HepG2 (cell line): ENCODE measurements at regions not wholly inside any gene's neighbourhood (a gene's known extent, or its start where the extent isn't known, plus 50 kb on each side); places are given as distances from the start of the nearest gene placed in this dataset.

ENCODE experiments used
- BCLAF1 ChIP-seq: fragments of 450-650 bp; IDR thresholded peaks from 2 replicates; pipeline ENCODE4 v1.6.1; 2017; ENCODE audit warnings: mild to moderate bottlenecking
- E2F1 ChIP-seq: sonication (generic); formaldehyde crosslinking; IDR thresholded peaks from 2 replicates; pipeline ENCODE4 v1.5.0; 2020; ENCODE audit warnings: missing genetic modification reagents
- KDM5A ChIP-seq: fragments of 200-600 bp; sonication (generic); IDR thresholded peaks from 2 replicates; pipeline ENCODE4 v1.7.0; 2018; ENCODE audit warnings: antibody characterized with exemption, mild to moderate bottlenecking, low read length, borderline replicate concordance
- MEF2D ChIP-seq: sonication (generic); formaldehyde crosslinking; IDR thresholded peaks from 2 replicates; pipeline ENCODE4 v1.5.1; 2020; ENCODE audit warnings: mild to moderate bottlenecking, missing genetic modification reagents
- POLR2A ChIP-seq, 2 experiments: IDR thresholded peaks; 2 replicates each; pipeline ENCODE4 v1.6.1; 2011; ENCODE audit warnings: low read depth in 2 of 2, low read length in 2 of 2, mild to moderate bottlenecking in 1 of 2, moderate library complexity in 1 of 2; ENCODE audit not compliant: insufficient read depth in 1 of 2
- SMC3 ChIP-seq: IDR thresholded peaks from 2 replicates; pipeline ENCODE4 v1.6.1; 2011; ENCODE audit warnings: low read length, improper control_type of control experiment
- STAT5B ChIP-seq: sonication (generic); formaldehyde crosslinking; IDR thresholded peaks from 2 replicates; pipeline ENCODE4 v1.4.0; 2020; ENCODE audit warnings: missing genetic modification reagents
- ZBTB33 ChIP-seq: sonication (generic); formaldehyde crosslinking; IDR thresholded peaks from 2 replicates; pipeline ENCODE4 v1.4.0; 2020; ENCODE audit warnings: missing genetic modification reagents
- ZNF10 ChIP-seq: sonication (generic); formaldehyde crosslinking; IDR thresholded peaks from 2 replicates; pipeline ENCODE4 v1.4.0; 2020; ENCODE audit warnings: mild to moderate bottlenecking, low read depth, missing genetic modification reagents, borderline replicate concordance
- ZNF274 ChIP-seq: sonication (generic); formaldehyde crosslinking; IDR thresholded peaks from 2 replicates; pipeline ENCODE4 v1.5.1; 2020; ENCODE audit warnings: mild to moderate bottlenecking, missing genetic modification reagents
- ZNF468 ChIP-seq: sonication (generic); formaldehyde crosslinking; IDR thresholded peaks from 2 replicates; pipeline ENCODE4 v1.8.0; 2022; ENCODE audit warnings: mild to moderate bottlenecking, moderate library complexity, missing genetic modification reagents
- ZNF768 ChIP-seq: sonication (generic); formaldehyde crosslinking; IDR thresholded peaks from 2 replicates; pipeline ENCODE4 v1.4.0; 2020; ENCODE audit warnings: missing genetic modification reagents
- TF ChIP-seq, protein P1 (sequence below): sonication (generic); formaldehyde crosslinking; IDR thresholded peaks from 2 replicates; pipeline ENCODE4 v1.4.0; 2020; ENCODE audit warnings: missing genetic modification reagents
- TF ChIP-seq, protein P2 (sequence below): sonication (generic); formaldehyde crosslinking; IDR thresholded peaks from 2 replicates; pipeline ENCODE4 v1.4.0; 2020; ENCODE audit warnings: missing genetic modification reagents

GRCh38 chr2:239579524-239580198, 178.8 kb upstream of the HDAC4 start:
- no peak for TF ChIP-seq ZNF10 (CRISPR knock-in tag)
- no peak for TF ChIP-seq STAT5B (CRISPR knock-in tag)
- no peak for TF ChIP-seq BCLAF1
- TF ChIP-seq POLR2A (IDR thresholded peaks at IDR 0.05; ENCODE audit: insufficient read depth in 1 of 2, low read depth in 2 of 2, low read length in 2 of 2), result no peak
- TF ChIP-seq E2F1 (CRISPR knock-in tag), result no peak
- no peak for TF ChIP-seq KDM5A
- no peak for TF ChIP-seq MEF2D (CRISPR knock-in tag)
- no peak for TF ChIP-seq ZBTB33 (CRISPR knock-in tag)
- TF ChIP-seq, protein P1, sequence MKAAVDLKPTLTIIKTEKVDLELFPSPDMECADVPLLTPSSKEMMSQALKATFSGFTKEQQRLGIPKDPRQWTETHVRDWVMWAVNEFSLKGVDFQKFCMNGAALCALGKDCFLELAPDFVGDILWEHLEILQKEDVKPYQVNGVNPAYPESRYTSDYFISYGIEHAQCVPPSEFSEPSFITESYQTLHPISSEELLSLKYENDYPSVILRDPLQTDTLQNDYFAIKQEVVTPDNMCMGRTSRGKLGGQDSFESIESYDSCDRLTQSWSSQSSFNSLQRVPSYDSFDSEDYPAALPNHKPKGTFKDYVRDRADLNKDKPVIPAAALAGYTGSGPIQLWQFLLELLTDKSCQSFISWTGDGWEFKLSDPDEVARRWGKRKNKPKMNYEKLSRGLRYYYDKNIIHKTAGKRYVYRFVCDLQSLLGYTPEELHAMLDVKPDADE (CRISPR knock-in tag), result no peak
- TF ChIP-seq, protein P2, sequence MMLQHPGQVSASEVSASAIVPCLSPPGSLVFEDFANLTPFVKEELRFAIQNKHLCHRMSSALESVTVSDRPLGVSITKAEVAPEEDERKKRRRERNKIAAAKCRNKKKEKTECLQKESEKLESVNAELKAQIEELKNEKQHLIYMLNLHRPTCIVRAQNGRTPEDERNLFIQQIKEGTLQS (CRISPR knock-in tag), result no peak
- no peak for TF ChIP-seq ZNF468 (CRISPR knock-in tag)
- TF ChIP-seq ZNF274 (CRISPR knock-in tag), result no peak
- TF ChIP-seq SMC3, result no peak
- no peak for TF ChIP-seq ZNF768
